Neural cell (in vitro differentiated cells): ENCODE measurements at regions not wholly inside any gene's neighbourhood (a gene's known extent, or its start where the extent isn't known, plus 50 kb on each side); places are given as distances from the start of the nearest gene placed in this dataset.
"Not testable (repeated sequence)": the region's sequence is repeated elsewhere in the genome, so short reads cannot be mapped to it uniquely, and the experiment has no call there.

Experiments
- H2AFZ ChIP-seq: fragments of 200-600, 300-800 bp; sonication (generic), shearing (Covaris generic); 2 replicates; pipeline ENCODE4 v1.6.0; 2014; ENCODE audit warnings: low read depth, mild to moderate bottlenecking, antibody characterized with exemption, low read length, moderate library complexity
- H3F3A ChIP-seq: fragments of 200-600 bp; shearing (Covaris generic); 2 replicates; pipeline ENCODE4 v1.6.1; 2016; ENCODE audit warnings: mild to moderate bottlenecking, moderate library complexity, mixed read lengths, antibody characterized with exemption, low read length; ENCODE audit not compliant: insufficient read depth, poor library complexity, severe bottlenecking
- H3K27ac ChIP-seq: fragments of 200-600, 300-800 bp; sonication (generic), shearing (Covaris generic); 2 replicates; pipeline ENCODE4 v1.5.1; 2014; ENCODE audit warnings: mild to moderate bottlenecking, low read length, moderate library complexity
- H3K27me3 ChIP-seq: fragments of 300-800, 200-600 bp; sonication (generic), shearing (Covaris generic); 2 replicates; pipeline ENCODE4 v1.6.0; 2014; ENCODE audit warnings: mild to moderate bottlenecking, low read depth, low read length, moderate library complexity; ENCODE audit not compliant: insufficient read depth
- H3K36me3 ChIP-seq: fragments of 300-800, 200-600 bp; sonication (generic), shearing (Covaris generic); 2 replicates; pipeline ENCODE4 v1.5.1; 2014; ENCODE audit warnings: mild to moderate bottlenecking, antibody characterized with exemption, low read length, moderate library complexity; ENCODE audit not compliant: insufficient read depth
- H3K4me2 ChIP-seq: fragments of 300-800, 200-600 bp; sonication (generic), shearing (Covaris generic); 2 replicates; pipeline ENCODE4 v1.6.0; 2014; ENCODE audit warnings: mild to moderate bottlenecking, low read length
- H3K4me3 ChIP-seq: fragments of 300-800, 200-600 bp; sonication (generic), shearing (Covaris generic); 2 replicates; pipeline ENCODE4 v1.5.1; 2014; ENCODE audit warnings: mild to moderate bottlenecking, low read length, moderate library complexity
- H3K79me2 ChIP-seq: fragments of 200-600 bp; shearing (Covaris generic); replicated peaks from 2 replicates; pipeline ENCODE4 v1.6.0; 2014; ENCODE audit warnings: mild to moderate bottlenecking, low read length, moderate library complexity; ENCODE audit not compliant: insufficient read depth
- H3K9ac ChIP-seq: fragments of 300-800, 200-600 bp; sonication (generic), shearing (Covaris generic); 2 replicates; pipeline ENCODE4 v1.6.1; 2016; ENCODE audit warnings: mild to moderate bottlenecking, low read length, mixed read lengths
- H3K9me2 ChIP-seq: fragments of 200-600 bp; shearing (Covaris generic); 2 replicates; pipeline ENCODE4 v1.6.1; 2016; ENCODE audit warnings: mild to moderate bottlenecking, low read length, mixed read lengths; ENCODE audit not compliant: insufficient read depth
- H3K9me3 ChIP-seq: fragments of 200-600, 300-800 bp; sonication (generic), shearing (Covaris generic); 2 replicates; pipeline ENCODE4 v1.6.1; 2016; ENCODE audit warnings: mild to moderate bottlenecking, mixed run types, low read length, moderate library complexity, mixed read lengths
- H4K20me1 ChIP-seq: fragments of 200-600 bp; shearing (Covaris generic); 2 replicates; pipeline ENCODE4 v1.6.1; 2016; ENCODE audit warnings: mild to moderate bottlenecking, mixed run types; ENCODE audit not compliant: insufficient read depth
- RAD21 ChIP-seq: fragments of 450-650 bp; conservative IDR thresholded peaks from 2 replicates; pipeline ENCODE4 v1.6.1; 2014; ENCODE audit warnings: antibody characterized with exemption, mild to moderate bottlenecking, moderate library complexity
- SMC3 ChIP-seq: fragments of 450-650 bp; conservative IDR thresholded peaks from 2 replicates; pipeline ENCODE4 v1.6.1; 2014; ENCODE audit warnings: antibody characterized with exemption, mild to moderate bottlenecking, moderate library complexity; ENCODE audit not compliant: poor library complexity
- TF ChIP-seq, protein P1 (sequence below): fragments of 450-650 bp; IDR thresholded peaks from 2 replicates; pipeline ENCODE4 v1.5.1; 2014; ENCODE audit warnings: antibody characterized with exemption, mild to moderate bottlenecking, moderate library complexity; ENCODE audit not compliant: poor library complexity, severe bottlenecking

DNA sequence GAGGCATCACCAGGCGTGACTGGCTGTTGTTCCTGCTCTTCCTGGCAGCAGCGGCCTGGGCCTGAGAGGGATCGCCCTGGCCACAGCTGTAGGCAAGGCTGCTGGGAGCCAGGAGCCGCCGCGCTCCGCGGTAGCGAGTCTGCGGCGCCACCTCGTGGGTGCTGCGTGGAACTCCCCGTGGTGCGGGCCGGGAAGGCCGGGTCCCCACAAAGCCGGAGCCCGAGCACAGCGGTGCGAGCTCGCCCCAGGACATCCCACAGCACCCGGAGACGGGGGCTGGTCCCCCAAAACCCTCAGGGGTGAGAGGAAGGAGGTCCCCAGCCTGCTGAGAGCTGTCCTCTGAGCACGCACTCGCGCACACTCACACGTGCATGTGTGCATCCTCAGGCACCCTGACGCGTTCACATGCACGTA lies 320.0 kb upstream of the PLGLB1 start:
- not testable (repeated sequence) for H2AFZ ChIP-seq, H3K9me3 ChIP-seq

DNA sequence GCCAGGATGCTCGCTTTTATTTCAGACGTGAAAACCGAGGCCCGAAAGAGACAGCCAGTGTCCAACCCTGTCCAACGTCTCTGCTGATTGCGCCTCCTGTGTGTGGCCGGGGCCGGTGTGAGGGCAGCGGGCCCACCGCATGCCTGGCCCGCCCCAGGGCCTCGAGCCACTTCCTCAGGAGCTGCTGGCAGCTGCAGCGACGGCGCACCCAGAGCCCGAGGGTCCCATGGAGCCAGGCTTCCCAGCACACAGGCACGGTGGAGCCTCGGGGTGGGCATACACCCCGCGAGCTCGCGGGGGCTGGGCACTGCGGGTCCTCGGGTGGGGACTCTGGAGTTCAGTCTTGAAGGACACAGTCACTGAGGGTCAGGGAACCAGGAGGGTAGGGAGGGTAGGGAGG lies 320.5 kb upstream of the PLGLB1 start:
- not testable (repeated sequence) for H3K9ac ChIP-seq, H3K9me3 ChIP-seq, H3K27ac ChIP-seq, H3K4me2 ChIP-seq, H3K4me3 ChIP-seq, H2AFZ ChIP-seq, H3K27me3 ChIP-seq, H3K36me3 ChIP-seq, H3F3A ChIP-seq, H3K79me2 ChIP-seq, H4K20me1 ChIP-seq, H3K9me2 ChIP-seq

More for the DNA sequence above, 320.0 kb upstream of the PLGLB1 start:
- TF ChIP-seq RAD21: peak; percentile 62
- peak; percentile 72 for TF ChIP-seq SMC3
- TF ChIP-seq, protein P1, sequence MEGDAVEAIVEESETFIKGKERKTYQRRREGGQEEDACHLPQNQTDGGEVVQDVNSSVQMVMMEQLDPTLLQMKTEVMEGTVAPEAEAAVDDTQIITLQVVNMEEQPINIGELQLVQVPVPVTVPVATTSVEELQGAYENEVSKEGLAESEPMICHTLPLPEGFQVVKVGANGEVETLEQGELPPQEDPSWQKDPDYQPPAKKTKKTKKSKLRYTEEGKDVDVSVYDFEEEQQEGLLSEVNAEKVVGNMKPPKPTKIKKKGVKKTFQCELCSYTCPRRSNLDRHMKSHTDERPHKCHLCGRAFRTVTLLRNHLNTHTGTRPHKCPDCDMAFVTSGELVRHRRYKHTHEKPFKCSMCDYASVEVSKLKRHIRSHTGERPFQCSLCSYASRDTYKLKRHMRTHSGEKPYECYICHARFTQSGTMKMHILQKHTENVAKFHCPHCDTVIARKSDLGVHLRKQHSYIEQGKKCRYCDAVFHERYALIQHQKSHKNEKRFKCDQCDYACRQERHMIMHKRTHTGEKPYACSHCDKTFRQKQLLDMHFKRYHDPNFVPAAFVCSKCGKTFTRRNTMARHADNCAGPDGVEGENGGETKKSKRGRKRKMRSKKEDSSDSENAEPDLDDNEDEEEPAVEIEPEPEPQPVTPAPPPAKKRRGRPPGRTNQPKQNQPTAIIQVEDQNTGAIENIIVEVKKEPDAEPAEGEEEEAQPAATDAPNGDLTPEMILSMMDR: peak; percentile 72
- not testable (repeated sequence) for H3K27me3 ChIP-seq, H3K9ac ChIP-seq, H3K9me2 ChIP-seq, H4K20me1 ChIP-seq, H3K4me3 ChIP-seq, H3K27ac ChIP-seq, H3F3A ChIP-seq, H3K36me3 ChIP-seq, H3K79me2 ChIP-seq, H3K4me2 ChIP-seq

DNA sequence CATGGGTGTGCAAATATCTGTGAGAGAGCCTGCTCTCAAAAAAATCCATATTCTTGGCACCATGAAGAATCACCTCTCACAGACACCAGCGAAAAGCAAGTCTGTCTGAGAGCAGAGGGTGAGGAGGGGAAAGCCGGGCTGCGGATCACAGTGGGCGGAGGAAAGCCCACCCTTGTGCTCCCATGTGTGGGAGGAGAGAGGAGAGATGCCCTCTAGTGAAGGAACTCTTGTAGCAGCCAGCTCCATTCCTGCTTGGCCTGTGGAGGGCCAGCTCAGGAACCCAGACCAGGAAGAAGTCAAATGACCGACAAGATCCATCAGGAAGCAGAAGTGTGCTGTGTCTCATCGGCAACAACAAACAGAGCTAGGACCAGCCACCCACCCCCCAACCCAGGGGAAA lies 321.7 kb upstream of the PLGLB1 start:
- not testable (repeated sequence) for H2AFZ ChIP-seq, H3K9me3 ChIP-seq, H3K27ac ChIP-seq, H3F3A ChIP-seq, H4K20me1 ChIP-seq, H3K36me3 ChIP-seq, H3K27me3 ChIP-seq, H3K4me2 ChIP-seq, H3K9ac ChIP-seq, H3K79me2 ChIP-seq, H3K4me3 ChIP-seq, H3K9me2 ChIP-seq

- not testable (repeated sequence) for H3K79me2 ChIP-seq, H3K27me3 ChIP-seq, H3F3A ChIP-seq, H4K20me1 ChIP-seq, H3K36me3 ChIP-seq, H3K4me2 ChIP-seq, H3K4me3 ChIP-seq, H2AFZ ChIP-seq, H3K9ac ChIP-seq, H3K9me2 ChIP-seq, H3K27ac ChIP-seq, H3K9me3 ChIP-seq
Observed at GRCh38 chr2:87345283-87345682, 323.6 kb upstream of the PLGLB1 start.

- not testable (repeated sequence) for H3K27me3 ChIP-seq, H3K79me2 ChIP-seq, H3F3A ChIP-seq, H3K9me3 ChIP-seq, H2AFZ ChIP-seq, H3K4me2 ChIP-seq, H3K9me2 ChIP-seq, H4K20me1 ChIP-seq, H3K36me3 ChIP-seq
- Histone ChIP-seq H3K9ac (peak overlapping the region; percentile 54), H3K27ac (peak overlapping the region; percentile 44), H3K4me3 (peak overlapping the region; percentile 56)
Observed at GRCh38 chr2:87348556-87348955, 326.9 kb upstream of the PLGLB1 start.
